Inflammatory macrophage (primary cell): ENCODE measurements at regions not wholly inside any gene's neighbourhood (a gene's known extent, or its start where the extent isn't known, plus 50 kb on each side); places are given as distances from the start of the nearest gene placed in this dataset.

Experiments
- DNase-seq, 2 donors: peaks; one replicate each; pipeline ENCODE4 v3.0.0-alpha.2; 2020 to 2022

- no peak for DNase-seq
Observed at GRCh38 chr1:119308806-119309205, 59.8 kb upstream of the HAO2 start.

GRCh38 chr1:119310301-119310700, 58.3 kb upstream of the HAO2 start:
- DNase-seq, result no peak

- DNase-seq, result no peak
Observed at GRCh38 chr1:119312500-119312899, 56.1 kb upstream of the HAO2 start.

GRCh38 chr1:119314001-119314796, 54.4 kb upstream of the HAO2 start:
- DNase-seq, result no peak

- DNase-seq, result no peak
Observed at GRCh38 chr1:119316870-119317416, 51.6 kb upstream of the HAO2 start.

- DNase-seq, result no peak
Observed at GRCh38 chr1:119318466-119319309, 49.9 kb upstream of the HAO2 start.
